HepG2 (cell line): ENCODE measurements at regions not wholly inside any gene's neighbourhood (a gene's known extent, or its start where the extent isn't known, plus 50 kb on each side); places are given as distances from the start of the nearest gene placed in this dataset.

ENCODE experiments used
- ATAC-seq: fragments of 200-7000 bp; cut with Tn5 transposase; 3 replicates; pipeline ENCODE4 v1.9.1; 2020; ENCODE audit warnings: mild to moderate bottlenecking, moderate library complexity
- BruUV-seq: library from RNA; stranded (reverse); fragments of 400-500 nt; replicated peaks from 2 replicates; lab custom pipeline; 2021; lab: Mats Ljungman, UMichigan
- CTCF ChIA-PET: fragments of 300-600 bp; formaldehyde crosslinking; extraction: SDS; loops from one replicate; lab custom pipeline; 2021; ENCODE audit warnings: low total read pairs, inconsistent platforms, low intra/inter-chr PET ratio; lab: Yijun Ruan, JAX
- POLR2A ChIA-PET: fragments of 350-600 bp; sonication (Branson Sonifier 250); formaldehyde crosslinking; loops from one replicate; lab custom pipeline; 2020; ENCODE audit warnings: antibody characterized with exemption, inconsistent platforms; lab: Yijun Ruan, JAX
- DNase-seq: peaks from one replicate; pipeline ENCODE4 v3.0.0-alpha.2; 2015; ENCODE audit warnings: low spot score
- FAIRE-seq: peaks from 3 replicates; lab custom pipeline; 2011; peaks lifted over from hg19 to GRCh38; lab: Jason Lieb, UNC
- H2AFZ ChIP-seq: one replicate; pipeline ENCODE4 v1.6.1; 2011; ENCODE audit warnings: low read length, inconsistent platforms
- H3K27ac ChIP-seq: fragments of 300-600 bp; 3 replicates; pipeline ENCODE4 v1.8.0; 2011; ENCODE audit warnings: mixed run types, mild to moderate bottlenecking, mixed read lengths, low read length, inconsistent platforms; ENCODE audit not compliant: insufficient read depth; ENCODE audit errors: extremely low read length
- H3K27me3 ChIP-seq, 2 experiments: fragments of 200-600 bp in 1 of 2; 2 replicates in 1 of 2; 3 replicates in 1 of 2; pipeline versions ENCODE4 v1.6.0 to v1.8.0; 2011; ENCODE audit warnings: low read length in 2 of 2, mild to moderate bottlenecking in 2 of 2, moderate library complexity in 2 of 2, inconsistent platforms in 1 of 2; ENCODE audit not compliant: insufficient read depth in 2 of 2, control insufficient read depth in 1 of 2
- H3K36me3 ChIP-seq, 2 experiments: fragments of 200-600 bp in 1 of 2; replicated peaks in 1 of 2; 2 replicates in 1 of 2; 3 replicates in 1 of 2; pipeline versions ENCODE4 v1.5.1 to v1.8.0; 2011; ENCODE audit warnings: low read length in 2 of 2, inconsistent platforms in 1 of 2; ENCODE audit not compliant: insufficient read depth in 2 of 2, control insufficient read depth in 1 of 2
- H3K4me1 ChIP-seq: 2 replicates; pipeline ENCODE4 v1.5.1; 2012; ENCODE audit warnings: low read length, inconsistent platforms; ENCODE audit not compliant: insufficient read depth
- H3K4me2 ChIP-seq: 2 replicates; pipeline ENCODE4 v1.6.0; 2011; ENCODE audit warnings: low read depth, low read length, inconsistent platforms
- H3K4me3 ChIP-seq, 3 experiments: fragments of 200-600 bp in 1 of 3; sonication (generic), shearing (Covaris generic) in 1 of 3; replicated peaks in 1 of 3; 2 replicates each; pipeline ENCODE4 v1.5.1; 2011 to 2016; ENCODE audit warnings: low read length in 3 of 3, inconsistent platforms in 2 of 3, low read depth in 2 of 3, mild to moderate bottlenecking in 2 of 3, control low read depth in 1 of 3, mixed read lengths in 1 of 3; ENCODE audit not compliant: insufficient read depth in 1 of 3
- H3K79me2 ChIP-seq: one replicate; pipeline ENCODE4 v1.6.1; 2011; ENCODE audit warnings: low read length, inconsistent platforms; ENCODE audit not compliant: insufficient read depth
- H3K9ac ChIP-seq: 2 replicates; pipeline ENCODE4 v1.6.0; 2011; ENCODE audit warnings: mild to moderate bottlenecking, low read depth, low read length, inconsistent platforms; ENCODE audit not compliant: insufficient read depth
- H3K9me3 ChIP-seq: 2 replicates; pipeline ENCODE4 v1.5.1; 2012; ENCODE audit warnings: mild to moderate bottlenecking, low read length
- H4K20me1 ChIP-seq: 2 replicates; pipeline ENCODE4 v1.6.0; 2011; ENCODE audit warnings: inconsistent platforms, mild to moderate bottlenecking, low read length, moderate library complexity; ENCODE audit not compliant: insufficient read depth
- CBFB ChIP-seq: sonication (generic); formaldehyde crosslinking; IDR thresholded peaks from 2 replicates; pipeline ENCODE4 v1.4.0; 2020; ENCODE audit warnings: missing genetic modification reagents
- EP300 ChIP-seq, 3 experiments: sonication (generic) in 1 of 3; formaldehyde crosslinking in 1 of 3; IDR thresholded peaks; 2 replicates each; pipeline versions ENCODE4 v1.5.1 to v1.6.1; 2011 to 2020; ENCODE audit warnings: low read depth in 2 of 3, low read length in 2 of 3, borderline replicate concordance in 1 of 3, improper control_type of control experiment in 1 of 3, mild to moderate bottlenecking in 1 of 3, missing genetic modification reagents in 1 of 3, moderate library complexity in 1 of 3
- GATAD2A ChIP-seq: IDR thresholded peaks from 2 replicates; pipeline ENCODE4 v1.6.1; 2016
- HNRNPK ChIP-seq: fragments of 200-400 bp; formaldehyde crosslinking; IDR thresholded peaks from 2 replicates; pipeline ENCODE4 v1.6.1; 2018; ENCODE audit warnings: low read length, low read depth, moderate library complexity, mild to moderate bottlenecking; ENCODE audit not compliant: poor library complexity, severe bottlenecking
- IRF1 ChIP-seq: sonication (generic); formaldehyde crosslinking; IDR thresholded peaks from 2 replicates; pipeline ENCODE4 v1.4.0; 2020; ENCODE audit warnings: low read depth, mild to moderate bottlenecking, missing genetic modification reagents
- IRF2 ChIP-seq: IDR thresholded peaks from 2 replicates; pipeline ENCODE4 v1.6.1; 2018; ENCODE audit warnings: missing genetic modification reagents, missing compliant biosample characterization
- MXD4 ChIP-seq: IDR thresholded peaks from 2 replicates; pipeline ENCODE4 v1.6.1; 2016; ENCODE audit warnings: mild to moderate bottlenecking, missing biosample characterization, missing genetic modification reagents
- NAIF1 ChIP-seq: sonication (generic); formaldehyde crosslinking; IDR thresholded peaks from 2 replicates; pipeline ENCODE4 v1.5.0; 2020; ENCODE audit warnings: mild to moderate bottlenecking, missing genetic modification reagents, borderline replicate concordance
- NR2F1 ChIP-seq, 2 experiments: fragments of 450-650 bp in 1 of 2; formaldehyde crosslinking in 1 of 2; IDR thresholded peaks; 2 replicates each; pipeline versions ENCODE4 v1.5.0 to v1.6.1; 2016 to 2020; ENCODE audit warnings: mild to moderate bottlenecking in 1 of 2, missing compliant biosample characterization in 1 of 2, missing genetic modification reagents in 1 of 2, moderate library complexity in 1 of 2
- PLSCR1 ChIP-seq: sonication (generic); formaldehyde crosslinking; IDR thresholded peaks from 2 replicates; pipeline ENCODE4 v1.5.0; 2020; ENCODE audit warnings: missing genetic modification reagents, mild to moderate bottlenecking, borderline replicate concordance
- RFXANK ChIP-seq: IDR thresholded peaks from 2 replicates; pipeline ENCODE4 v1.6.1; 2016
- ZMYM4 ChIP-seq: sonication (generic); formaldehyde crosslinking; IDR thresholded peaks from 2 replicates; pipeline ENCODE4 v1.8.1; 2023; ENCODE audit warnings: mild to moderate bottlenecking, missing genetic modification reagents
- ZNF180 ChIP-seq: sonication (generic); formaldehyde crosslinking; IDR thresholded peaks from 2 replicates; pipeline ENCODE4 v1.4.0; 2020; ENCODE audit warnings: low read depth, missing genetic modification reagents, borderline replicate concordance
- ZNF251 ChIP-seq: sonication (generic); formaldehyde crosslinking; IDR thresholded peaks from 2 replicates; pipeline ENCODE4 v1.9.0; 2021; ENCODE audit warnings: mild to moderate bottlenecking, missing genetic modification reagents
- ZNF556 ChIP-seq: sonication (generic); formaldehyde crosslinking; IDR thresholded peaks from 2 replicates; pipeline ENCODE4 v1.4.0; 2020; ENCODE audit warnings: mild to moderate bottlenecking, missing genetic modification reagents, borderline replicate concordance
- ZNF75D ChIP-seq: sonication (generic); formaldehyde crosslinking; IDR thresholded peaks from 2 replicates; pipeline ENCODE4 v1.8.1; 2023; ENCODE audit warnings: missing genetic modification reagents, mild to moderate bottlenecking, borderline replicate concordance
- ZNF776 ChIP-seq: sonication (generic); formaldehyde crosslinking; IDR thresholded peaks from 2 replicates; pipeline ENCODE4 v1.4.0; 2020; ENCODE audit warnings: mild to moderate bottlenecking, missing genetic modification reagents
- ZNF781 ChIP-seq: sonication (generic); formaldehyde crosslinking; IDR thresholded peaks from 2 replicates; pipeline ENCODE4 v1.5.1; 2020; ENCODE audit warnings: borderline replicate concordance, mild to moderate bottlenecking, missing genetic modification reagents; ENCODE audit errors: not compliant biosample characterization
- whole genome bisulfite sequencing: methylation state at CpG from one replicate; pipeline ENCODE4 v1.1.6; 2017; ENCODE audit warnings: low lambda C conversion rate; 5-methylcytosine and 5-hydroxymethylcytosine counted together
- in situ Hi-C: cut with HindIII; loops from 2 replicates; pipeline ENCODE4 v1.10.0; 2017; ENCODE audit warnings: low pct_unique_long_range_greater_than_20kb; ENCODE audit not compliant: extremely low pct_ligation_motif_present
- intact Hi-C: fragments of 100-400 bp; cut with micrococcal nuclease; formaldehyde crosslinking; loops from one replicate; pipeline ENCODE4 v1.10.0; 2022; ENCODE audit not compliant: unreplicated experiment
- TF ChIP-seq, protein P1 (sequence below): sonication (generic); formaldehyde crosslinking; IDR thresholded peaks from 2 replicates; pipeline ENCODE4 v1.4.0; 2020; ENCODE audit warnings: mild to moderate bottlenecking, missing genetic modification reagents
- TF ChIP-seq, protein P2 (sequence below): sonication (generic); formaldehyde crosslinking; conservative IDR thresholded peaks from 2 replicates; pipeline ENCODE4 v1.8.1; 2023; ENCODE audit warnings: missing genetic modification reagents

DNA sequence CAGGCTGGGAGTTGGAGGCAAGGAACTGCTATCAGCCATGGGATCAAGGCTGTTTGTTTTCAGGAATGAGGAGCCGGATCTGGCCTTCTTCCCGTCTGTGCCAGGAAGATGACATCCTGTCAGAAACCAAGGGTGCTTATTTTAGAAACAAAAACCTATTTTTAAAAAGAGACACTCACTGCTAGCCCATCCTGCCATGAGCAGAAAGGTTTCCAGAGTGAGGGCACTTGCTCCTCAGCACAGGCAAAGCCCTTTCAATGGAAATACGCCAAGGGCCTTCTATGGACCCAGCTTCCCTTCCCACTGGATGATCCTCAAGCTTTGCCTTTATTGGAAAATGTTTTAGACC lies 132.6 kb upstream of the FSTL4 start:
- no peaks in the 10 kb centered on the region for H4K20me1 ChIP-seq
- POLR2A ChIA-PET = no interaction called here
- H3K4me1 ChIP-seq = 0 out of 2 replicates have a peak, but pooled peaks cover 6% of the 10 kb centered on the region
- no peaks in the 10 kb centered on the region for H3K9me3 ChIP-seq
- DNase-seq (no peak), FAIRE-seq (no peak), ATAC-seq (no peak)
- no peak overlapping the region for H3K9ac ChIP-seq
- no peaks in the 10 kb centered on the region for H3K79me2 ChIP-seq
- intact Hi-C loops (no loop called here), in situ Hi-C loops (no loop called here)
- no peak for TF ChIP-seq ZNF556 (CRISPR knock-in tag)
- TF ChIP-seq, protein P1, sequence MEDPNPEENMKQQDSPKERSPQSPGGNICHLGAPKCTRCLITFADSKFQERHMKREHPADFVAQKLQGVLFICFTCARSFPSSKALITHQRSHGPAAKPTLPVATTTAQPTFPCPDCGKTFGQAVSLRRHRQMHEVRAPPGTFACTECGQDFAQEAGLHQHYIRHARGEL (CRISPR knock-in tag) = no peak
- no peak for TF ChIP-seq HNRNPK
- no peak for TF ChIP-seq CBFB (CRISPR knock-in tag)
- TF ChIP-seq ZNF75D (CRISPR knock-in tag) = no peak
- no peak for TF ChIP-seq RFXANK (CRISPR knock-in tag)
- TF ChIP-seq, protein P2, sequence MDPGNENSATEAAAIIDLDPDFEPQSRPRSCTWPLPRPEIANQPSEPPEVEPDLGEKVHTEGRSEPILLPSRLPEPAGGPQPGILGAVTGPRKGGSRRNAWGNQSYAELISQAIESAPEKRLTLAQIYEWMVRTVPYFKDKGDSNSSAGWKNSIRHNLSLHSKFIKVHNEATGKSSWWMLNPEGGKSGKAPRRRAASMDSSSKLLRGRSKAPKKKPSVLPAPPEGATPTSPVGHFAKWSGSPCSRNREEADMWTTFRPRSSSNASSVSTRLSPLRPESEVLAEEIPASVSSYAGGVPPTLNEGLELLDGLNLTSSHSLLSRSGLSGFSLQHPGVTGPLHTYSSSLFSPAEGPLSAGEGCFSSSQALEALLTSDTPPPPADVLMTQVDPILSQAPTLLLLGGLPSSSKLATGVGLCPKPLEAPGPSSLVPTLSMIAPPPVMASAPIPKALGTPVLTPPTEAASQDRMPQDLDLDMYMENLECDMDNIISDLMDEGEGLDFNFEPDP = no peak
- TF ChIP-seq GATAD2A (CRISPR knock-in tag) = no peak
- TF ChIP-seq ZMYM4 (CRISPR knock-in tag) = no peak
- no peak for TF ChIP-seq IRF2
- no peak for TF ChIP-seq ZNF776 (CRISPR knock-in tag)
- TF ChIP-seq MXD4 (CRISPR knock-in tag) = no peak
- TF ChIP-seq NAIF1 (CRISPR knock-in tag) = no peak
- TF ChIP-seq PLSCR1 = no peak
- no peak for TF ChIP-seq NR2F1 (CRISPR knock-in tag; IDR thresholded peaks at IDR 0.05)
- no peak for TF ChIP-seq EP300 (IDR thresholded peaks at IDR 0.05; ENCODE audit: low read depth in 2 of 2, low read length in 2 of 2)
- TF ChIP-seq EP300 (CRISPR knock-in tag; IDR thresholded peaks at IDR 0.05; ENCODE audit: borderline replicate concordance) = no peak
- no peak for TF ChIP-seq ZNF251 (CRISPR knock-in tag)
- TF ChIP-seq IRF1 = no peak
- no peak for TF ChIP-seq ZNF180 (CRISPR knock-in tag)
- no peak for TF ChIP-seq ZNF781 (CRISPR knock-in tag)
- H3K4me3 ChIP-seq = no peak overlapping the region
- H3K27ac ChIP-seq = no peak overlapping the region
- no peak overlapping the region for H2AFZ ChIP-seq
- H3K27me3 ChIP-seq = no peaks in the 10 kb centered on the region; a peak in 1 of 5 replicates
- CTCF ChIA-PET = no interaction called here
- BruUV-seq = no TSS peak
- no peaks in the 10 kb centered on the region for H3K36me3 ChIP-seq
- H3K4me2 ChIP-seq = no peak overlapping the region
- WGBS = 5% methylated on average over 3 of the region's 3 CpGs
